GM19239 (cell line): ENCODE measurements at regions not wholly inside any gene's neighbourhood (a gene's known extent, or its start where the extent isn't known, plus 50 kb on each side); places are given as distances from the start of the nearest gene placed in this dataset.
"Not testable (repeated sequence)": the region's sequence is repeated elsewhere in the genome, so short reads cannot be mapped to it uniquely, and the experiment has no call there.

ENCODE experiments used
- DNase-seq: peaks from one replicate; pipeline ENCODE4 v3.0.0; 2011; ENCODE audit warnings: low spot score; ENCODE audit not compliant: insufficient read length
- FAIRE-seq: peaks from 2 replicates; lab custom pipeline; 2011; peaks lifted over from hg19 to GRCh38; lab: Jason Lieb, UNC

- DNase-seq, FAIRE-seq: not testable (repeated sequence)
These were observed 62.8 kb downstream of the SCP2D1 start for GRCh38 chr20:18876394-18876793.

DNA sequence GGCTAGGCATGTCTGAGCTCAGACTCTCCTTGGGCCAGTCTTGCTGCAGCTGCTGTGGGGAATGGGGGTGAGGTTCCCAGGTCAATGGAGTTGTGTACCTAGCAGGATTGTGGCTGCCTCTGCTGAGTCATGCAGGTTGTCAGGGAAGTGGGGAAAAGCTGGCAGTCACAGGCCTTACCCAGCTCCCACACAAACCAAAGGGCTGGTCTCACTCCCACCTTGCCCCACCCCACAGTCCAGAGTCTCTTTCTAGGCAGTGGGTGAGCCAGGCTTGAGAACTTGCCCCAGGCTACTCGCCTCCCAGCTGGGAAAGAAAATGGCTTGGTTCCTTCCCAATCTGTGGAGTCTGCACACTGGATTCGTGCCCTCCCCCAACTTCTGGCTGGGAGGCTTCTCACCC is 65.7 kb downstream of the SCP2D1 start:
- DNase-seq (no peak), FAIRE-seq (no peak)

DNA sequence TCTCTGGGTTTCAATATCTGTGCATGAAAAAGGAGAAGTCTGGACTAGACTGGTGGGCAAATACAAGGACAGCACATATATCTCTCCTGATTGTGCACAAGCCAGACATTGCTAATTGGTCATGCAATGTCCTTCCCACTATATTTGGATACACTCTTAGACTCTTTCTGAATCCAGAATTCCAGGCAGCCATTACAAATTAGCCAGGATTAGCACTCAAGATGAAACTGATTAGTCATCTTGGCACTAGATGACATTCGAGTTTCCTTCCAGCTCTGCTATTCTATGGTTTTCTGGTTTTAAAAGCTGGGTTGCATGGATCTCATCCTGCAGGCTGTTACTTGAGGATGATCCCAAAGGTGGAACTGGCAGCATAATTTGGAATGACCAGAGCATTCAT is 73.2 kb downstream of the SCP2D1 start:
- DNase-seq (no peak), FAIRE-seq (no peak)

DNA sequence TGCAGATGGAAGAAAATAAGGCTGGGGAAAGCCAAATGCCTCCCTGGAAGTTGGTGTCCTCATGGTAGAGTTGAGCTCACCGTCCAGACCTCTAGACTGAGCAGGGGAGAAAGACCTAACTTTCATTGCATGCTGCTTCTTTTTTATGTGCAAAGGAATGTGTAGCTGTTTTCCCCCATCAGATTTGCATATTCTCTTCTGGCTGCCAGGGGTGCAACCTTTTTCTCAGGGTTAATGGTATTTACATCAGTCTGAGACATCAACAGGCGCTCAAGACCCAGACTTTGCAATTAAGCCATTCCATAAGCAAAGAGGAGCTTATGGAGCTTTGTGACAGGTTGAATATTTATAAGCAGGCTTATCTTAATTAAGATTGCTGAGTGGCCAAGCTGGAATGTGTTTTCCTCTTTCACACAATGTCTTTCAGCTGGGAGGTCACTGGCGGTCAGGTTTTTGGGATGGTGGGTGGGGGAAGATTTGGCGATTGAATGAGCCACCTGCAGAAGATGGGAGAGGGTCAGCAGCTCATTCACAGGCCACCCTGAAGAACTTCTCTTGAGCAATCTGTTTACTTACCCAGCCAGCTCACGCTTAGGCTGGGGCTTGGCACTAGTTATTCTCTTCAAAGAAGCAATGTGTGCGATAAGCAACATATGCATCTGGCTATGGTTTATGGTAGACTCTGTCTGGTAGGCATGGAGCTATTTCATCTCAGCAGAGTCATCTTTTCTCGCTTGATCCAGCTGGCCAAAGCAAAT is 88.6 kb downstream of the SCP2D1 start:
- FAIRE-seq (no peak), DNase-seq (no peak)

- no peak for DNase-seq
- no peak for FAIRE-seq
These were observed 90.6 kb downstream of the SCP2D1 start for GRCh38 chr20:18904192-18904591.

GRCh38 chr20:18904624-18905023 is 91.0 kb downstream of the SCP2D1 start:
- FAIRE-seq, result no peak
- DNase-seq, result no peak

DNA sequence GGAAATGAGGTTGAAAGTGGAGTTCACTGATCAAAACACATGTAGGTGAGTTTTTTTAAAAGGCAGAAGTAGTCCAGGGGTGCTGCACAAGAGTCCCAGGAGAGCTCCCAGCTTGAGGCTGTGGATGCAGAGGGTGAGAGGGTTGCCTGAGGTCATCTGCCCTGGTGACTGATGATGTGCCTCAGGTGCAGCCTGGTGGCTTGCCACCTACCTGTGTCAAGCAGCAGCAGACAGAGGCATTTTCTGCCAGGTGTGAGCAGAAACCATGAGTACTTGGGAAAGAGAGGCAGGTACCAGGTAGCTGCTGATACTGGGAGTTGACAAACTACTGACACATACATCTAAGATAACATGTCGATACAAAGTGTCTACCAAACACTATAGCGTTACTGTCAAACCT is 92.5 kb downstream of the SCP2D1 start:
- DNase-seq (no peak), FAIRE-seq (no peak)

- FAIRE-seq, result no peak
- no peak for DNase-seq
These were observed 93.8 kb downstream of the SCP2D1 start for GRCh38 chr20:18907353-18907752.

DNA sequence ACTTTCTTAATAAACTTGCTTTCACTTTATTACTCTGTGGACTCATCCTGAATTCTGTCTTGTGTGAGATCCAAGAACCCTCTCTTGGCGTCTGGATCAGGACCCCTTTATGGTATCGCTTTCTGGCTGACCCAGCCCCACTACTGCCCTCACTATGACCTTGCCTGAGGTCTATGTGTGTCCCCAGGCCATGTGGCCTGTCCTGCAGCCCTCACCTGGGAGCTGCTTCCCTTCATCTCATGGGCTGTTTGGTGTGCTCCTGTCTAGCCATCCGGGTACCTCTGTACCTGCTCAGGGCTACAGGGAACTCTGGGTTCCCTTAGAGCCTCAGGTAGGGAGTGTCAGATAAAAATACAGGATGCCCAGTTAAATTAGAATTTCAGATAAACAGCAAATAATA is 94.5 kb downstream of the SCP2D1 start:
- no peak for DNase-seq
- FAIRE-seq, result no peak

DNA sequence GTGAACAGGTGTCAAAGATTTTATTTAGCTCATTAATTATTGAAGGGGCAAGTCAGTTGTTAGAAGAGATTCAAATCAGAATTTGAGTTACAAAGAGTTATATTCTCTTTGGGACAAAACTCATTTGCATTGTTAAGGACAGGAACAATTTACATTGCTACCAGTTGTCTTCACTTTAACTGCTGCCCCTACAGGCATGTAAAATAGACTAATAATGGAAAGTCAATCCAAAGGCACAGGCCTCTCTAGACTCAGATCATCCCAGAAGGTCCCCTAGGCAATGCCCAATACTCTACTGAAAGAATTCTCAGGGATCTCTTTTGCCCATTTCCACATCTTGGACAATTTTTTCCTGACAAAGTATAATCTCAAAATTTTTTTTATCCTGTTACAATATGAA is 95.7 kb downstream of the SCP2D1 start:
- DNase-seq (no peak), FAIRE-seq (no peak)

- FAIRE-seq, result no peak
- DNase-seq, result no peak
These were observed 100.1 kb downstream of the SCP2D1 start for GRCh38 chr20:18913701-18914100.

DNA sequence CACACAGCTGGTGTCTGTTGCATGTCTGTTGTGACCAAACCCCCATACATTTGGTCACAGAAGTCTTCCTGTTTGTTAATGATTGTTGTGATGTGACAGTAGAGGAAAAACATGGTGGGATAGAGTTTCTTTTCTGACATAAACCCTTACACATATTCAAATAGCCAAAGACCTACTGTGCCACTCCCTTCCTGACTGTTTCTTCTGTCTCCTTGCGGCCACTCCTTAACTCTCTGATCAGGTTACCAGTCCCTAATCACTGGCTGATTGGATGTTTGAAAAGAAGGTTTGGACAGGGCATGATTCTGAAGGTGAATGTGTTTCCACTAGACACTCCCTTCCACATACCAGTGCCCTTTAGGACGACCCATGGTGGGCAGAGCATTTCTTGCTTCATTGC is 101.2 kb downstream of the SCP2D1 start:
- FAIRE-seq, result no peak
- no peak for DNase-seq

- FAIRE-seq, result no peak
These were observed 103.5 kb downstream of the SCP2D1 start for GRCh38 chr20:18916886-18917750.

GRCh38 chr20:18919996-18920395 is 106.4 kb downstream of the SCP2D1 start:
- FAIRE-seq (no peak), DNase-seq (no peak)

More at GRCh38 chr20:18916886-18917750, 103.5 kb downstream of the SCP2D1 start:
- no peak for DNase-seq

DNA sequence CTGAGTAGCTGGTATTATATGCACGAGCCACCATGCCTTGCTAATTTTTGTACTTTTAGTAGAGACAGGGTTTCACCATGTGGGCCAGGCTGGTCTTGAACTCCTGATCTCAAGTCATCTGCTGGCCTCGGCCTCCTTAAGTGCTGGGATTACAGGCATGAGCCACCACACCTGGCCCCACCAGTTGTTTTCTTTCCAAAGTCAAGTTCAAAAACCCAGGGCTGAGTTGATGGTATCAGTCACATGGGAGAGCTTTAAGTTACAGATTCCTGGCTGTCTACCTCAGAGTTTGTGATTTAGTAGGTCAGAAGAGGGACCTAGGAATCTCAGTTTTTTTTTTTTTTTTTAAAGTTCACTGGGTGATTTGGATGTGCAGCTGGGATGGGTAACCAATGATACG is 107.7 kb downstream of the SCP2D1 start:
- no peak for DNase-seq
- FAIRE-seq, result no peak

DNA sequence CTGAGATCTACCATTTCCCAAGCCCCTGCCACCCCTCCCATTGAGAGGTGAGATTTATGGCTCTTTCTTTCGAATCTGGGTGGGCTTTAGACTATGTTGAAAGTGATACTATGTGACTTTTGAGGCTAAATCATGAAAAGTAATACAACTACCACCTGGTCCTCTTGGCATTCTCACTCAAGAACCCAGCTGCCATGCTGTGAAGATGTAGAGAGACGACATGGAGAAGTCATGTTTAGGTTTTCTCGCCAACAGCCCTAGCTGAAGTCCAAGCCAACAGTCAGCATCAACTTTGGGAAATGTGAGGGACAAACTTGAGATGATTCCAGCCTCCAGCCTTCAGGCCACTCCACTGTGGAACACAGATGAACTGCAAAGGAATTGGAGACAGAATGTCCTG is 108.7 kb downstream of the SCP2D1 start:
- FAIRE-seq (no peak), DNase-seq (no peak)

- no peak for FAIRE-seq
- DNase-seq, result no peak
These were observed 109.3 kb downstream of the SCP2D1 start for GRCh38 chr20:18922898-18923297.

- no peak for FAIRE-seq
- no peak for DNase-seq
These were observed 113.4 kb downstream of the SCP2D1 start for GRCh38 chr20:18926965-18927364.

DNA sequence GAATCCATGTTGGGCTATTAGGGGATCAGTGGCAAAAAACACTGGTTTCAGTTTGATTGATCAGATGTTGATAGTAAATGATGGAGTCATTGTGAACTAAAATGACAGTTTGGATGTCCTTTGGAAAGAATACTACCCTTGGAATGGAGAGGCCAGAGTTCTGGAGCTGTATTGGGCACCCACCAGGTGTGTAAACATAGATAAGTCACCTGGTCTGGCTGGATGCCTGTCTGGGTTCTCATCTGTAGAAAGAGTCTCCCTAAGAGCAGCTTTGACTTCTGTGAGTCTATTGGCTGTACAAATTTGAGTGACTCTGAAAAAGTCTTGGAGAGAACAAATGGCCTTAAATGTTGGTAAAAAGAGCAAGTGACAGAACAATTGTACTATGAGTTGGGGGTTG is 115.0 kb downstream of the SCP2D1 start:
- DNase-seq (no peak), FAIRE-seq (no peak)

DNA sequence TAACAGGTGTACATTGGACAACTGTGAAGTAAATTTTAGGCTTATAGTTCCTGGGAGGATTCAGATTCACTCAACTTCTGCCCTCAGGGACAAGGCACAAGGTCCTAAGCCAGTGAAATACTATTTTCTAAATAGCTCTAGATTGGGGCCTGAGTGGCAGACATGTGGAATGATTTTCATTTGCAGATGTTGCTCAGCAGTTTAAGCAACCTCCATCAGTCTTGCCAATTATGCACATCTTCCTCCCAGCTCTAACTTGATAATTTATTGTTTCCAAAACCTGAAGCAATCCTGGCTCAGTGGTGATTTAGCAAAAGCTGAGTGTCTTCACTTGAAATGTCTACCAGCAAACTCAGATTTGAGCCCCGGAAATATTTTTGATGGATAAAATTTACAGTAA is 116.2 kb downstream of the SCP2D1 start:
- FAIRE-seq (no peak), DNase-seq (no peak)

DNA sequence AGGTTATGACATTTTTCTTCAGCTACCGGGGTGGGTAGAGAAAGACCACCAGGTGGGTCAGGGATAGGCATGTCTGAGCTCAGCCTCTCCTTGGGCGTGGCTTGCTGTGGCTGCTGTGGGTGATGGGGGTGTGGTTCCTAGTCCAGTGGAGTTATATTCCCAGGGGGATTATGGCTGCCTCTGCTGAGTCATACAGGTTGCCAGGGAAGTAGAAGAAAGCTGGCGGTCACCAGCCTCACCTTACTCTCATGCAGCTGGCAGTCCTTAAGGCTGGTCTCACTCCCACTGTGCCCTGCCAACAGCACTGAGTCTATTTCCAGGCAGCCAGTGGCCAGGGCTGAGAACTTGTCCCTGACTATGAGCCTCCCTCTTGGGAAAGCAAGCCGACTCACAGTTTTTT is 130.0 kb downstream of the SCP2D1 start:
- FAIRE-seq (no peak), DNase-seq (no peak)

DNA sequence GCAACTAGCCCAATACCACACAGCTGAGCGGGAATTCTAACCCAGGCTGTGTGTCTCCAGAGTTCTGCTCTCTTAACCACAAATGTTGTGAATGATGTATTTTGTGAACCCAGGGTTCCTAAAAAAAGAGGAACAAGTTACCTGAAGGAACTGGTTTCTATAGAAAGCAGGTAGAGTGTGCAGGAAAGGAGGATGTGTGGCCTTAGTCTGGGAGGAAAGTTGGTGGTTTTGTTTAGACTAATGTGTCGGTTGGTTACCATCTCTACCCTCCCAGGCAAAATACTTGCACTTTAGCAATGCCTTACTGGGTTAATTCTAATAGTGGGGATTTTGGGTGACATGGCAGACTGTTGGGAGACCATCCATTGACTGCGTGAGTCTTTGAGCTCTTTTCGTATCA is 143.3 kb downstream of the SCP2D1 start:
- no peak for DNase-seq
- FAIRE-seq, result no peak
